ENCODE measurements at regions not wholly inside any gene's neighbourhood (a gene's known extent, or its start where the extent isn't known, plus 50 kb on each side); places are given as distances from the start of the nearest gene placed in this dataset.
A peak's percentile ranks its signal among the peaks of the same experiment; 100 is the strongest.

DNA sequence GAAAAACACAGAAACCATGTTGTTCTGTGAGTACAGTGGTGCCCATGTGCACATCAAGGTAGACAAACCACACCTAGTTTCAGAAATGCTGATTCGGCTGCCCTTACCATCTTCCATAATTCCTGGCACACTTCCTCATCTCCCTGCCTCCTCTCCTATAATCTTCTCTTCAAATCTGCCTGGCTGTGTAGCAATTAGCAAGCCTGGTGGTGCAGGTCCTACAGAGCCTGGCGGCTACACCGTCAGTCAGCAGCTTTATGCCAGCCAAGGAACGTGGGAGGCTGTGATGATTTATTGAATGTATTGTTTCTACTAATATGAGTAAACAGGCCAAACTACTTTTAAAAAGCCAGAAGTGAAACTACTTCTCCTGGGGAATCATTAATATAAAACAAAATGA is 106.8 kb downstream of the SEMA6D start:
- DNase-seq: no peak

GRCh38 chr15:47829667-47830066 is 112.4 kb downstream of the SEMA6D start:
- DNase-seq: no peak

- no peak for DNase-seq
These were observed 116.8 kb downstream of the SEMA6D start for GRCh38 chr15:47834093-47834492.

GRCh38 chr15:47839233-47839825 is 122.0 kb downstream of the SEMA6D start:
- DNase-seq: no peak

DNA sequence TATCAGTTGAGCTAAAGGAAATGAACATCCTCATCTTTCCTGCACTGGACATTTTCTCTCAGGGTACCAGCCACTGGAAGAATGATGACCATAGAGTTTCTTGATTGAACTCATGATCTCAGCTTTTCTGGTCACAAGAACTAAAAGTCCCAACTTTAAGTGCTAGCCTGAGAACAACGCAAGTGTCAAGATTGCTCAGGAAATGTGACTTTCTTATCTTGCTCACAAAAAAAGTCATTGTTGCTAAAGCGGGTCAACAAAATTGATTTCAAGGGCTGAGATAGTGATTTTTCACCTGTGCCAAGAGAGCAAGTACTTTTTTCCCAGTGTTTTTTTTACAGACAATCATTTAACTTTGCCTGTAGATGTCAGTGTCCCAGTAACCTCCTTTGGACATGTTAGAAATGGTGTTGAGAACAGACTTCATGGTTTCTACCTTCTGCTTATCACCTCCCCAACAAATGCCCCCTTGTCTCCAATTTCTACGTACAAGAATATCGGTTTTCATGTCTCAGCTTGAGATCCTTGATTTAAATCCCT is 125.9 kb downstream of the SEMA6D start:
- DNase-seq: no peak

GRCh38 chr15:47844437-47844836 is 127.1 kb downstream of the SEMA6D start:
- no peak for DNase-seq

GRCh38 chr15:47846128-47846868 is 129.0 kb downstream of the SEMA6D start:
- DNase-seq: no peak

DNA sequence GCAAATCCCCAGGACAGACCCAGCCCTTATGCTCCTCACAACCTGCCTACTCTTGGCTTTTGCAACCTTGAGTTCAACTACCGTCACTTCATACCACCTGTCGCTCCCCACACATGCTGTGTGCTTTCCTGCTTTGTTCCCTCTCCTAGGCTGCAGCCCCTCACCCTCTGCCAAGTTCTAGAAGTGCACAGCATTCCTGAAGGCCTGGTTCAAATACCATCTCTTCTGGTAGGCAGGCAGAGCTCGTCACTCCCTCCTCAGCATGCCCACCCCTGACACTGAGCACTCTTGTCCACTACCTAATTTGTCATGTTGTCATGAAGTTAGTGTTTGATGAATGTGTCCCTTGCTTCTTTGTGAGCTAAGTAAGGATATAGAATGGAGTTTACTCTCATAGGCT is 129.6 kb downstream of the SEMA6D start:
- DNase-seq: no peak

- no peak for DNase-seq
These were observed 138.8 kb downstream of the SEMA6D start for GRCh38 chr15:47856071-47856470.

DNA sequence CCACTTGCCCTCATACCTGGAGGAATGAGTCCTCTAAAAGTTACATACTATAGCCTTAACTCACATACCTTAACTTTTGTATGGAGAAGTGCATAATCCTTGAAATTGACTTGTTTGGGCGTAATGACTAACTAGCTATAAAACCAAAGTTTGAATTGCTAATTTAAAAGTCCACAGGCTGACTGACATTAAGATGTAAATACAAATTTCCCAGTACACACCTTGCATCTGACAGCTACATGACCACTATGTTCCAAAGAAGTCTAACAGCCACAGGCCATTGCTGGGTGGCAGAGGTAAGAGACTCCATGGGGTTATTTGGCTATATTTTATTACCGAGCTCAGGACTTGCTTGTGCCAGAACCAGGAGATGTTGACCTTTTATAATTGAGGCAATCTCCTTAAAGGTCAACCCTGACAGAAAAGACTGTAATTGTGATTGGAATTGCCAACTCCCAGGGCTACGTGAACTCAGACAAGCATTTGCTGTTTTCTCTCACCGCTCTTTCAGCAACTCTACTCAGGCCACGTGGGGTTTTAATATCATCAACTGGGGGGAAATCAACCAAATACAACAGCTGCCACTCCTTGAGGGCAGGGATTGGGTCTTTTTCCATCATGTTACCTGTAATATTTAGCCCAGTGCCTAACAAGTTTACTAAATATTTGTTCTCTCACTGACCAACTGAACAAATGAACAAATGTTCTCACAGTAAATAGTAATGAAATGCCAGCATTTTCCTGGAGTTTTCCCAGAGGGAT is 139.9 kb downstream of the SEMA6D start:
- no peak for DNase-seq

GRCh38 chr15:47857776-47858167 is 140.5 kb downstream of the SEMA6D start:
- DNase-seq: no peak

DNA sequence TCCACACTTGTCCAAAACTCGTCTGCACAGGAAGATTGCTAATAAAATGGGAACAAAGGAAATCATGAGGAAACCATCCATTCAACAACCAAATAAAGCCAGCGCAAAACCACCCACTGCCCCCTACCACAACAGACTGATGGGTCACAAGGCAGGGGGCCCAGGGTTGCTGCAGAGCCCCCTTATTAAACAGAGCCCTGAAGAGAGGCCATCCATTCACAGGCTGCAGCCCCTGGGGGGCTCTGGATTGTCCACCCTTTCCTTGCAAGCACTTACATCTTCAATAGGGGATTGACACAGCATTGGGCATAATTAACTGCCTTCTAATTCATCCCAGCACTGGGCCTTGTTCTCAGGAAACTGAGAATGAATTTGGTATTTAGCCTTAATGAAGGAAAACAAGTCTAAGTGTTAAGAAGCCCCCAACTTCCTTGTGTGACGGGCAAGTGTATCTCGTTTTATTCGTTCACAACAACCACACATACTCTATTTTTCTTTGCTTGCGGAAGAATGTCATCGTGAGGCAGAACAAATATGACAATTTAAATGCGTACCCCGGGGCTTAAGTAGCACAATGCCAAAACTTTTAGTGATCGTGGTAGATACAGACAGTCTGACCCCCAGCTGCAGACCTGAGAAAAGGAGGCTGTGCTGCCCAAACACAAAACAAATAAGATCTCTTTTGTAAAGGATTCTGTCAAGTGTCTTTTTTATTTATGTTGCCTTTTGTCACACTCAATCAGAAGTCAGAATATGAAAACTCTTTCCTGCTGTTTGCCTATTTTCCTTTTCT is 144.0 kb downstream of the SEMA6D start:
- DNase-seq: no peak

- DNase-seq: no peak
These were observed 145.1 kb downstream of the SEMA6D start for GRCh38 chr15:47862402-47862801.

DNA sequence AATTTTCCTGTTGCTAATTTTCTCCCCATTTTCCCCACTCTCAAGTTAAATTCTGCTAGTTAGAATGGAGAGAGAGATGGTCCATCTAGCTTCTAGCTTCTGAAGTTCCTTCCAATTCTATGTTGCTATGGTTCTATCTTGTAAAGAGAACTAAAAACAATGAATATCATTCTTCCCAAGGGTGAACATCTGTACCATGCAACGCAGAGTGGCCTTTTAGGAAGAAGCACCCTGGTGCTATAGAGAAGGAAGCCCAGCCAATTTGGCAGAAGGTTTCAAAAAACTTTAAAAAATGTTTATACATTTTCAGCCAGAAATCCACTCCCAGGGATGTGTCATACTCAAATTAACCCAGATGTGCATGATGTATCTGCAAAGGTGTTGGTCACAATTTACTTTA is 149.1 kb downstream of the SEMA6D start:
- no peak for DNase-seq

- DNase-seq: no peak
These were observed 153.1 kb downstream of the SEMA6D start for GRCh38 chr15:47870300-47870955.

DNA sequence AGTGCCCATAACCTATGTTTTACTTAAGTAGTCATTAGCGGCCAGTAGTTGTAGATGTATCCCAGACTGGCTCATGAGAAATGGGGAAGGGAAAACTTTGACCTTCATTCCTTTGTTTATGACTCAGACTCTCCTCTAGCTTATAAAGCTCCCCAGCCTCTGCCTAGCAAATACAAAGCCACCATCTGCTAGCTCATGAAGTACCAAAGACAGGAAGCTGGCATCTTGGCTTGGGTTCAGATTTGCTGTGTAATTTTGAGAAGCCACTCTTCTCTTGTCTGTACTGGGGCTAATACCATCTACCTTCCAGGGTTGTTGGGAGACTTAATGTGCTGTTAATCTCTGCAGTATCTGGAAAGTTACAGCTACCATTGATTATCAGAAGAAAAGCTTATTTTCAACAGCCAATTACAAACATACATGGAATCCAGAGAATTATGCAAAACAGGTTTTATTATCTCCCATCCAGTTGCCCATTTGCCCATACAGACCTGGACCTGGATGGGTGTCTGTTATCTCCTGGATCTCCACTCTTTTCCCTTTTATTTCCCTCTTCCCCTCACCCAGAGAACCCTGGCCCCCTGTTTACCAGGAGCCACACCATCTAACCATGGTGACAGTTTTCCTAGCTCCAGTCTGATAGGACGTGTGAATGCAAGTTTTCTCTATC is 153.8 kb downstream of the SEMA6D start:
- DNase-seq: peak; percentile 24

DNA sequence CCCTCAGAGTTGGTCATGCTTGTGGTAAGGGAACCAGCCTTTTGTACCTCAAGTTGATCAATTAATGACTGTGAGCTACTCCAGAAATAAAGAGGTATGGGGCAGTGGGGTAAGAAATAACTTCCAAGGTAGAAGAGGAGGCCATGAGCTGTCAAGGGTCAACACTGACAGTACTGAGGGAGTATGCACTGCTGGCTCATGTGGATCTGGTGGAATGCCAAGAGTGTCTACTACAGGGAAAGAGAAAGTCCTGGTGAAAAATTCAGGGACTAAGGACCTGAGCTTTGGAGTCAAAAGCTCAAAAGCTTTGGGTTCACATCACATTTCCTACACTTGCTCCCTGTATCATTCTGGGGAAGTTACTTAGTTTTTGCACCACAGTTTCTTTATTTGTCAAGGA is 154.9 kb downstream of the SEMA6D start:
- DNase-seq: no peak

DNA sequence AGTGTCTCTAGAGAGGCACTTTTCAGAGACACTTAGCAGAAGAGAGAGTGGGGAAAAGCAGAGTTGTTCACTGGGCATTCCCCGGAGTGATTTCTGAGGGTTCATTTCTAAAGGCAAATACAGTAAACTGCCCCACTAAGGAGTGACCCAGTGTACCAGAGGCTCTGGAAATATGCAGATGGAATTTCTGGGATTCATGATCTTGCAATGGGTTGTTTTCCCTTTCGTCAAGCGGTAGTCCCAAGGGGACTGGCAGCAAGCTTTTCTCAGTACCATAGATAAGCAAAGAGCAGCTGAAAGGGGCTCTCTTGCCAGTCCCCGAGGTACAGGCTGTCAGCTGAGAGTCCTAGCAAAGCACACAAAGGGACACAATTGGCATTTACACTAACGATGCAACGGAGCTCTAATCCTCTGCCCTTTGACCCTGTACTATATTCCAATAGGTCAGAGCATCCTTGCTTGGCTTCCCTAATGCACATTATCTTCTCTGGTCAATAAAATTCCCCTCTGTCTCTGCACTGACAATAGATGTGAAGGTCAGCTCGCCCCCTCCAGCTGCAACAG is 155.6 kb downstream of the SEMA6D start:
- DNase-seq: no peak

DNA sequence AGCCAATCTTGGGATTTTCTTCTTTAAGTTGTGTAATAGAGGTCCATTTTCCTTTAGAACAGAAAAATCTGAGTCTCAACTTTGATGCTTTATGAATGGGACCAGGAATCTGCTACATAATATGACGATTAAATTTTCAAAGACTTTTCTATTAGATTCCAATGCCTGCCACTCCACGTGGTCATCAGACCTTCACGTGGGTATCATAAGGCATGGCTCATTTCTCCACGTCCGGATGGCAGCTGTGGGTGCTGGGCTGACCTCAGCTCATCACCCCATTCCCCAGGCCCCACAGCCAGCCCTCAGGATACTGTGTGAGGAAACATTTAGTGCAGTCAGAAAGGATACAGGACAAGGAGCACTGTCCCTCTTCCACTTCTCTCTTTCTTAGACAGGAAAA is 159.7 kb downstream of the SEMA6D start:
- no peak for DNase-seq

DNA sequence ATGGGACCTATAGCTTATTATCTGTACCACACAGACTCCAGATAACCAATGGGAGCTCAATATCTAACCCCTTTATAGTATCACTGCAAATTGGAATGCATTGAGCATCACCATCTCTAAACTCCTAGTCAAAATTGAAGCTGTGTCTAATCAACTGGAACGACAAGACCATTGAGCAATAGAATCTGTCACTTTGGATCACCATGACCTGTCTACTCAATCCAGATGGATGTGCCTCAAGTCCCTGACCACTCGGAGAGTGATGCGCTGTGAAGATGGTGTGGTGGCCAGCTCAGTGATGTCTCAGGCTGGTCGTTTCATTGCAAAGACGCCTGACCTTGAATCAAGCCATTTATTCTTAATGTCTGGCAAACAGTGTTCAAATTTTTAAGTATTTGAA is 160.5 kb downstream of the SEMA6D start:
- DNase-seq: no peak

- DNase-seq: no peak
These were observed 168.6 kb downstream of the SEMA6D start for GRCh38 chr15:47885920-47886319.

Measured in NCI-H1092 (cell line).